H1 (cell line): ENCODE measurements at regions not wholly inside any gene's neighbourhood (a gene's known extent, or its start where the extent isn't known, plus 50 kb on each side); places are given as distances from the start of the nearest gene placed in this dataset.

Source experiments
- CTCF ChIA-PET: fragments of 300-600 bp; sonication (Branson Sonifier 250); formaldehyde crosslinking; loops from one replicate; lab custom pipeline; 2021; ENCODE audit not compliant: partially characterized antibody; lab: Charles Lee
- POLR2A ChIA-PET: fragments of 300-600 bp; sonication (Branson Sonifier 250); formaldehyde crosslinking; loops from one replicate; lab custom pipeline; 2021; ENCODE audit warnings: inconsistent platforms; ENCODE audit not compliant: partially characterized antibody; lab: Charles Lee
- DNase-seq, 2 experiments: peaks; one replicate each; pipeline versions ENCODE4 v3.0.0 to v3.0.0-alpha.2; 2010 to 2022; ENCODE audit warnings: low spot score in 2 of 2, low read depth in 1 of 2, mixed read lengths in 1 of 2
- FAIRE-seq: peaks from 2 replicates; lab custom pipeline; 2011; peaks lifted over from hg19 to GRCh38; lab: Jason Lieb, UNC
- H2AFZ ChIP-seq: 2 replicates; pipeline ENCODE4 v1.8.1; 2012; ENCODE audit warnings: low read length, inconsistent platforms
- H2AK5ac ChIP-seq: 2 replicates; pipeline ENCODE4 v1.6.1; 2013; ENCODE audit warnings: low read depth, low read length
- H2BK120ac ChIP-seq: replicated peaks from 2 replicates; pipeline ENCODE3; 2013; ENCODE audit warnings: low read depth, low read length, inconsistent platforms
- H2BK12ac ChIP-seq: 2 replicates; pipeline ENCODE4 v1.6.1; 2013; ENCODE audit warnings: low read depth, low read length
- H2BK15ac ChIP-seq: 2 replicates; pipeline ENCODE4 v1.6.1; 2013; ENCODE audit warnings: low read length
- H2BK20ac ChIP-seq: 2 replicates; pipeline ENCODE4 v1.6.1; 2013; ENCODE audit warnings: low read length
- H2BK5ac ChIP-seq: 2 replicates; pipeline ENCODE4 v1.6.1; 2013; ENCODE audit warnings: low read depth, low read length
- H3K14ac ChIP-seq: 2 replicates; pipeline ENCODE4 v1.6.1; 2013; ENCODE audit warnings: inconsistent platforms; ENCODE audit not compliant: insufficient read length
- H3K18ac ChIP-seq: 2 replicates; pipeline ENCODE4 v1.6.1; 2013; ENCODE audit warnings: low read length; ENCODE audit errors: extremely low read depth
- H3K23ac ChIP-seq: 2 replicates; pipeline ENCODE4 v1.6.1; 2013; ENCODE audit warnings: inconsistent platforms; ENCODE audit not compliant: insufficient read length
- H3K23me2 ChIP-seq: 2 replicates; pipeline ENCODE4 v1.6.1; 2013; ENCODE audit warnings: low read depth, low read length
- H3K27ac ChIP-seq: 2 replicates; pipeline ENCODE4 v1.6.1; 2011; ENCODE audit warnings: low read depth, low read length, inconsistent platforms
- H3K27me3 ChIP-seq, 4 experiments: replicated peaks in 1 of 4; 1 replicate in 1 of 4; 2 replicates in 3 of 4; pipeline versions ENCODE4 v1.6.1 to v1.8.1; 2011 to 2013; ENCODE audit warnings: low read length in 3 of 4, mild to moderate bottlenecking in 3 of 4, inconsistent platforms in 2 of 4, mixed read lengths in 2 of 4, moderate library complexity in 1 of 4; ENCODE audit not compliant: control insufficient read depth in 3 of 4, insufficient read depth in 3 of 4; ENCODE audit errors: extremely low read depth in 1 of 4
- H3K36me3 ChIP-seq, 4 experiments: 2 replicates each; pipeline versions ENCODE4 v1.6.1 to v1.8.1; 2011 to 2013; ENCODE audit warnings: mild to moderate bottlenecking in 4 of 4, low read length in 3 of 4, moderate library complexity in 2 of 4, control low read depth in 1 of 4, inconsistent platforms in 1 of 4; ENCODE audit not compliant: insufficient read depth in 4 of 4, control insufficient read depth in 2 of 4
- H3K4ac ChIP-seq: replicated peaks from 2 replicates; pipeline ENCODE3; 2013; ENCODE audit warnings: low read length, low read depth, mixed read lengths, inconsistent platforms; ENCODE audit not compliant: insufficient read length
- H3K4me1 ChIP-seq, 4 experiments: replicated peaks in 1 of 4; 1 replicate in 1 of 4; 2 replicates in 3 of 4; pipeline versions ENCODE4 v1.6.1 to v1.8.1; 2011 to 2013; ENCODE audit warnings: low read length in 3 of 4, inconsistent platforms in 2 of 4, mixed read lengths in 1 of 4; ENCODE audit not compliant: insufficient read depth in 4 of 4, control insufficient read depth in 3 of 4
- H3K4me2 ChIP-seq, 2 experiments: 2 replicates each; pipeline versions ENCODE4 v1.6.1 to v1.8.1; 2011 to 2013; ENCODE audit warnings: low read depth in 2 of 2, low read length in 2 of 2, control low read depth in 1 of 2, inconsistent platforms in 1 of 2, mild to moderate bottlenecking in 1 of 2; ENCODE audit not compliant: insufficient read depth in 1 of 2
- H3K4me3 ChIP-seq, 4 experiments: fragments of 200-600, 300-600 bp in 1 of 4; sonication (generic), shearing (Covaris generic), sonication (Bioruptor Twin) in 1 of 4; 2 replicates each; pipeline versions ENCODE4 v1.5.1 to v1.8.1; 2011 to 2016; ENCODE audit warnings: low read length in 4 of 4, low read depth in 3 of 4, control low read depth in 2 of 4, inconsistent platforms in 2 of 4, mild to moderate bottlenecking in 2 of 4, mixed read lengths in 1 of 4, moderate library complexity in 1 of 4; ENCODE audit not compliant: insufficient read depth in 2 of 4; ENCODE audit errors: extremely low read depth in 1 of 4
- H3K56ac ChIP-seq: replicated peaks from 2 replicates; pipeline ENCODE3; 2013; ENCODE audit warnings: low read depth, mild to moderate bottlenecking, mixed read lengths, low read length, inconsistent platforms; ENCODE audit not compliant: insufficient read length
- H3K79me1 ChIP-seq: 2 replicates; pipeline ENCODE4 v1.6.1; 2013; ENCODE audit warnings: low read depth, low read length, control low read depth
- H3K79me2 ChIP-seq, 2 experiments: 2 replicates each; pipeline versions ENCODE4 v1.6.1 to v1.8.1; 2012 to 2013; ENCODE audit warnings: low read length in 2 of 2, mild to moderate bottlenecking in 2 of 2, inconsistent platforms in 1 of 2; ENCODE audit not compliant: insufficient read depth in 2 of 2, control insufficient read depth in 1 of 2
- H3K9ac ChIP-seq, 4 experiments: replicated peaks in 1 of 4; 1 replicate in 1 of 4; 2 replicates in 3 of 4; pipeline versions ENCODE4 v1.6.1 to v1.8.1; 2011 to 2013; ENCODE audit warnings: low read depth in 3 of 4, low read length in 3 of 4, control low read depth in 2 of 4, mild to moderate bottlenecking in 2 of 4, moderate library complexity in 2 of 4, inconsistent platforms in 1 of 4; ENCODE audit errors: extremely low read depth in 1 of 4
- H3K9me3 ChIP-seq, 2 experiments: 2 replicates each; pipeline versions ENCODE4 v1.6.1 to v1.8.1; 2012 to 2013; ENCODE audit warnings: mild to moderate bottlenecking in 2 of 2, moderate library complexity in 2 of 2, control low read depth in 1 of 2, inconsistent platforms in 1 of 2, low read depth in 1 of 2, low read length in 1 of 2, mixed read lengths in 1 of 2; ENCODE audit not compliant: insufficient read depth in 2 of 2
- H4K20me1 ChIP-seq, 2 experiments: replicated peaks in 1 of 2; 2 replicates each; pipeline versions ENCODE3 to v1.8.1; 2011 to 2013; ENCODE audit warnings: inconsistent platforms in 2 of 2, low read length in 2 of 2, mild to moderate bottlenecking in 1 of 2; ENCODE audit not compliant: insufficient read depth in 2 of 2, control insufficient read depth in 1 of 2
- H4K5ac ChIP-seq: 2 replicates; pipeline ENCODE4 v1.6.1; 2013; ENCODE audit warnings: low read length, low read depth, mixed read lengths, inconsistent platforms; ENCODE audit not compliant: insufficient read length
- H4K8ac ChIP-seq: 2 replicates; pipeline ENCODE4 v1.8.0; 2013; ENCODE audit warnings: mild to moderate bottlenecking, moderate library complexity, low read length, inconsistent platforms; ENCODE audit not compliant: insufficient read depth; ENCODE audit errors: extremely low read depth
- H4K91ac ChIP-seq: replicated peaks from 2 replicates; pipeline ENCODE3; 2013; ENCODE audit warnings: low read length, mixed read lengths, inconsistent platforms; ENCODE audit not compliant: insufficient read length
- JUND ChIP-seq: IDR thresholded peaks from 2 replicates; pipeline ENCODE4 v1.6.1; 2011; ENCODE audit warnings: mild to moderate bottlenecking, improper control_type of control experiment, low read length
- RXRA ChIP-seq: IDR thresholded peaks from 2 replicates; pipeline ENCODE4 v1.6.1; 2011; ENCODE audit warnings: low read depth, mild to moderate bottlenecking, low read length, moderate library complexity; ENCODE audit not compliant: insufficient read depth
- TAF1 ChIP-seq: IDR thresholded peaks from 2 replicates; pipeline ENCODE4 v1.6.1; 2011; ENCODE audit warnings: mild to moderate bottlenecking, low read depth, low read length
- TCF12 ChIP-seq: IDR thresholded peaks from 2 replicates; pipeline ENCODE4 v1.6.1; 2011; ENCODE audit warnings: low read depth, mild to moderate bottlenecking, low read length
- WGBS, 2 experiments: shearing (Covaris generic) in 1 of 2; methylation state at CpG; one replicate each; pipeline versions ENCODE4 v1.1.6 to v1.1.7; 2013 to 2015; ENCODE audit warnings: low lambda C conversion rate in 2 of 2, mixed read lengths in 2 of 2, inconsistent platforms in 1 of 2, low coverage in 1 of 2, missing lambda C conversion rate in 1 of 2; ENCODE audit not compliant: insufficient replicate concordance in 2 of 2, insufficient coverage in 1 of 2, insufficient read length in 1 of 2; ENCODE audit errors: extremely low coverage in 1 of 2, missing lambda C conversion rate in 1 of 2; 5-methylcytosine and 5-hydroxymethylcytosine counted together
- TF ChIP-seq, protein P1 (sequence below): IDR thresholded peaks from 2 replicates; pipeline ENCODE4 v1.6.1; 2012; ENCODE audit warnings: inconsistent platforms

DNA sequence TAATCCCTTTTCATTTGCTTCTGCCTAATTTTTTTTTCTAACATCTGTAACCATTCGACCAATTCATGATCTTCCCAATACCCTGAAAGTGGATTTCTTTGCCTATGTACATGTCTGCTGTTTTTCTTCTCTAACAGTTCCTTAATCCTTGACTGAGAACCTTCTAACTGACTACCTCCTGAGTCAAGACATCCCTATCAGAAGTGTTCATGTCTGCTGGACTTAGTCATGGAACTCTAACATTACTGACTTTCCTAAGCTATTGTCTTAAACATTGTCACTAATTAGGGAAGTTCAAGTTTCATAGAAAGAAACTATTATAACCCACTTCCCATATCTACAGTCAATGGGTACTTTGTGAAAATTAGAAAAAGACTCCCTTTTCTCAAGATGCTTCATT, 52.4 kb upstream of the IRX5 start:
- WGBS, 2 experiments, result 88% methylated on average over 1 of the region's 1 CpG; no CpG with 5 or more reads in 1 of the 2 experiments
- Histone ChIP-seq H3K4me1 (peaks cover 4 to 7% (median 4%) of the 10 kb centered on the region in 4 experiments; a peak in 5 of 7 replicates), H2BK5ac (no peak overlapping the region), H2BK120ac (no peak overlapping the region), H2AFZ (no peak overlapping the region), H4K5ac (no peak overlapping the region), H4K8ac (no peak overlapping the region), H3K4me2 (no peak overlapping the region), H2BK20ac (no peak overlapping the region), H2BK15ac (no peak overlapping the region), H4K91ac (no peak overlapping the region), H3K9ac (no peak overlapping the region), H2BK12ac (no peak overlapping the region), H3K36me3 (no peaks in the 10 kb centered on the region), H3K79me1 (no peaks in the 10 kb centered on the region), H3K23ac (no peak overlapping the region), H3K18ac (no peak overlapping the region), H3K56ac (no peak overlapping the region), H3K14ac (no peak overlapping the region), H3K23me2 (no peaks in the 10 kb centered on the region), H3K9me3 (no peaks in the 10 kb centered on the region), H4K20me1 (no peaks in the 10 kb centered on the region), H3K27ac (no peak overlapping the region), H3K79me2 (no peaks in the 10 kb centered on the region), H2AK5ac (no peak overlapping the region), H3K4me3 (no peak overlapping the region), H3K27me3 (no peaks in the 10 kb centered on the region), H3K4ac (no peak overlapping the region)
- CTCF ChIA-PET, result no interaction called here
- DNase-seq, result no peak
- TF ChIP-seq RXRA (no peak), TCF12 (no peak), TAF1 (no peak), JUND (no peak)
- TF ChIP-seq, protein P1, sequence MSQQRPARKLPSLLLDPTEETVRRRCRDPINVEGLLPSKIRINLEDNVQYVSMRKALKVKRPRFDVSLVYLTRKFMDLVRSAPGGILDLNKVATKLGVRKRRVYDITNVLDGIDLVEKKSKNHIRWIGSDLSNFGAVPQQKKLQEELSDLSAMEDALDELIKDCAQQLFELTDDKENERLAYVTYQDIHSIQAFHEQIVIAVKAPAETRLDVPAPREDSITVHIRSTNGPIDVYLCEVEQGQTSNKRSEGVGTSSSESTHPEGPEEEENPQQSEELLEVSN, result no peak
- no peak for FAIRE-seq
- POLR2A ChIA-PET, result no interaction called here
